DND-41 (cell line): ENCODE measurements at regions not wholly inside any gene's neighbourhood (a gene's known extent, or its start where the extent isn't known, plus 50 kb on each side); places are given as distances from the start of the nearest gene placed in this dataset.

Experiments
- ATAC-seq: fragments of 200-7000 bp; cut with Tn5 transposase; 3 replicates; pipeline ENCODE4 v1.9.1; 2021; ENCODE audit warnings: low read depth; ENCODE audit not compliant: insufficient read depth
- DNase-seq: peaks from one replicate; pipeline ENCODE4 v3.0.0-alpha.2; 2020
- H2AFZ ChIP-seq: 2 replicates; pipeline ENCODE4 v1.6.0; 2012; ENCODE audit warnings: low read depth, low read length
- H3K27ac ChIP-seq: 2 replicates; pipeline ENCODE4 v1.5.1; 2012; ENCODE audit warnings: low read length, inconsistent platforms
- H3K27me3 ChIP-seq: fragments of 200-600 bp; sonication (generic); 2 replicates; pipeline ENCODE4 v1.6.0; 2012; ENCODE audit warnings: low read length, mild to moderate bottlenecking, inconsistent platforms; ENCODE audit not compliant: insufficient read depth, poor library complexity
- H3K36me3 ChIP-seq: 2 replicates; pipeline ENCODE4 v1.5.1; 2012; ENCODE audit warnings: low read length, inconsistent platforms; ENCODE audit not compliant: insufficient read depth
- H3K4me1 ChIP-seq: 2 replicates; pipeline ENCODE4 v1.5.1; 2012; ENCODE audit warnings: mild to moderate bottlenecking, low read length; ENCODE audit not compliant: insufficient read depth
- H3K4me2 ChIP-seq: 2 replicates; pipeline ENCODE4 v1.6.0; 2012; ENCODE audit warnings: mild to moderate bottlenecking, moderate library complexity, low read length, inconsistent platforms; ENCODE audit not compliant: insufficient read depth
- H3K4me3 ChIP-seq, 2 experiments: fragments of 200-600 bp in 1 of 2; shearing (Covaris generic) in 1 of 2; 2 replicates each; pipeline ENCODE4 v1.5.1; 2012 to 2016; ENCODE audit warnings: inconsistent platforms in 2 of 2, low read length in 2 of 2, mild to moderate bottlenecking in 2 of 2, low read depth in 1 of 2, moderate library complexity in 1 of 2
- H3K79me2 ChIP-seq: 2 replicates; pipeline ENCODE4 v1.6.0; 2012; ENCODE audit warnings: low read length, inconsistent platforms; ENCODE audit not compliant: insufficient read depth
- H3K9ac ChIP-seq: 2 replicates; pipeline ENCODE4 v1.6.0; 2012; ENCODE audit warnings: low read depth, mild to moderate bottlenecking, inconsistent platforms, low read length, moderate library complexity
- H3K9me3 ChIP-seq: 2 replicates; pipeline ENCODE4 v1.5.1; 2012; ENCODE audit warnings: low read length, moderate library complexity, mild to moderate bottlenecking, inconsistent platforms; ENCODE audit not compliant: insufficient read depth, severe bottlenecking
- H4K20me1 ChIP-seq: 2 replicates; pipeline ENCODE4 v1.6.0; 2012; ENCODE audit warnings: low read length; ENCODE audit not compliant: insufficient read depth
- EZH2 ChIP-seq: IDR thresholded peaks from 3 replicates; pipeline ENCODE4 v1.6.1; 2012; ENCODE audit warnings: borderline replicate concordance, low read depth, mild to moderate bottlenecking, moderate library complexity, low read length, inconsistent platforms; ENCODE audit not compliant: severe bottlenecking
- TF ChIP-seq, protein P1 (sequence below): IDR thresholded peaks from 2 replicates; pipeline ENCODE4 v1.5.1; 2012; ENCODE audit warnings: borderline replicate concordance, low read length, moderate library complexity, mild to moderate bottlenecking; ENCODE audit not compliant: poor library complexity, severe bottlenecking; ENCODE audit errors: extremely low read depth

GRCh38 chr10:94213980-94214379 lies 148.8 kb downstream of the NOC3L start:
- no peaks in the 10 kb centered on the region for H4K20me1 ChIP-seq
- ATAC-seq, result no peak
- H3K27me3 ChIP-seq, result peaks cover 9% of the 10 kb centered on the region
- no peak overlapping the region for H3K9ac ChIP-seq
- no peaks in the 10 kb centered on the region for H3K79me2 ChIP-seq
- no peak overlapping the region for H2AFZ ChIP-seq
- H3K27ac ChIP-seq, result no peak overlapping the region
- no peak overlapping the region for H3K4me3 ChIP-seq
- TF ChIP-seq EZH2, result no peak
- DNase-seq, result no peak
- H3K4me1 ChIP-seq, result no peaks in the 10 kb centered on the region
- H3K4me2 ChIP-seq, result no peak overlapping the region
- no peaks in the 10 kb centered on the region for H3K36me3 ChIP-seq
- no peaks in the 10 kb centered on the region for H3K9me3 ChIP-seq

DNA sequence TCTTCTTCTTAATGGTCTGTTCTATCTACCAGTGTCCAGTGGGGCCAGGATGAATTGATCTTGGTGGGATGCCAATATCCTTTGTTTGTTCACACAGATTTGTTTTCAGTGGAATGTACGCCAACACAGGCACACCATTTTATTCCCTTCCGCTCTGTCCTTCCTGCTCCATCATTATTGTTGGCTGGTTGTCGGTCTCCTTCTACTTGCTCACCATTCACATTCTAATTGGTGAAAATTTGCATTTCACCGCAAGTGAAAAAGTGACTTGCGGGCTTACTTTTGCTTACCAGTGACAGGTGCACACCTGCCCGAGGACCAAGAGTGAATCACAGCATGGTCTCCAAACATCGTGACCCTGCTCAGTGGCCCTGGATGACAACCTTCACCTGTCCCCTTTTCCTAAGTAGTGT lies 148.3 kb downstream of the NOC3L start:
- H3K36me3 ChIP-seq, result no peaks in the 10 kb centered on the region
- no peaks in the 10 kb centered on the region for H3K4me1 ChIP-seq
- H3K27me3 ChIP-seq, result peaks cover 9% of the 10 kb centered on the region
- no peaks in the 10 kb centered on the region for H3K9me3 ChIP-seq
- no peak overlapping the region for H2AFZ ChIP-seq
- H4K20me1 ChIP-seq, result no peaks in the 10 kb centered on the region
- H3K79me2 ChIP-seq, result no peaks in the 10 kb centered on the region
- TF ChIP-seq, protein P1, sequence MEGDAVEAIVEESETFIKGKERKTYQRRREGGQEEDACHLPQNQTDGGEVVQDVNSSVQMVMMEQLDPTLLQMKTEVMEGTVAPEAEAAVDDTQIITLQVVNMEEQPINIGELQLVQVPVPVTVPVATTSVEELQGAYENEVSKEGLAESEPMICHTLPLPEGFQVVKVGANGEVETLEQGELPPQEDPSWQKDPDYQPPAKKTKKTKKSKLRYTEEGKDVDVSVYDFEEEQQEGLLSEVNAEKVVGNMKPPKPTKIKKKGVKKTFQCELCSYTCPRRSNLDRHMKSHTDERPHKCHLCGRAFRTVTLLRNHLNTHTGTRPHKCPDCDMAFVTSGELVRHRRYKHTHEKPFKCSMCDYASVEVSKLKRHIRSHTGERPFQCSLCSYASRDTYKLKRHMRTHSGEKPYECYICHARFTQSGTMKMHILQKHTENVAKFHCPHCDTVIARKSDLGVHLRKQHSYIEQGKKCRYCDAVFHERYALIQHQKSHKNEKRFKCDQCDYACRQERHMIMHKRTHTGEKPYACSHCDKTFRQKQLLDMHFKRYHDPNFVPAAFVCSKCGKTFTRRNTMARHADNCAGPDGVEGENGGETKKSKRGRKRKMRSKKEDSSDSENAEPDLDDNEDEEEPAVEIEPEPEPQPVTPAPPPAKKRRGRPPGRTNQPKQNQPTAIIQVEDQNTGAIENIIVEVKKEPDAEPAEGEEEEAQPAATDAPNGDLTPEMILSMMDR, result no peak
- no peak for TF ChIP-seq EZH2
- no peak overlapping the region for H3K4me2 ChIP-seq
- DNase-seq, result no peak
- no peak overlapping the region for H3K4me3 ChIP-seq
- no peak for ATAC-seq
- H3K27ac ChIP-seq, result no peak overlapping the region
- no peak overlapping the region for H3K9ac ChIP-seq

DNA sequence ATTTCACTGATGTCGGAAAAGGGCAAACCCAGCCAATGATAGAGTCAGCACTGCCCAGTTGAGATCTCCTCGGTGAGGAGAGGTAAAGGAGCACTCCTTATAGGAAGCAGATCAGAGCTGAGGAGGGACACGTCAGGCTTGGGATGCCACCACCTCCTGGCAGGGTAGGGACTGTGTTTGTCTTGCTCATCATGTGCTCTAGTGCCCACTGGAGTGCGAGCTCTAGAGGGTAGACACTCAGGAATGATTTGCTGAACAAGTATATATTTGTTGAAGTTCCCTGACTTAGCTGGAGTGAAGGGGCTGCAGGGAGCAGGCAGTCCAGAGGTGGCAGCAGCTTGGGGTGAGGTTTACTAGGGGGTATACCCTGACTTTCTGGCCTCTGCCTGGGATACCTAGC lies 146.5 kb downstream of the NOC3L start:
- no peak overlapping the region for H3K9ac ChIP-seq
- no peak overlapping the region for H3K4me2 ChIP-seq
- H3K4me3 ChIP-seq, result no peak overlapping the region
- H3K4me1 ChIP-seq, result no peaks in the 10 kb centered on the region
- ATAC-seq (no peak), DNase-seq (no peak)
- no peaks in the 10 kb centered on the region for H3K9me3 ChIP-seq
- H3K27me3 ChIP-seq, result peaks cover 9% of the 10 kb centered on the region
- H3K36me3 ChIP-seq, result no peaks in the 10 kb centered on the region
- H4K20me1 ChIP-seq, result no peaks in the 10 kb centered on the region
- H3K79me2 ChIP-seq, result no peaks in the 10 kb centered on the region
- no peak overlapping the region for H2AFZ ChIP-seq
- TF ChIP-seq, protein P1, result no peak
- TF ChIP-seq EZH2, result no peak
- H3K27ac ChIP-seq, result no peak overlapping the region

- DNase-seq (no peak), ATAC-seq (no peak)
- no peaks in the 10 kb centered on the region for H4K20me1 ChIP-seq
- no peak overlapping the region for H3K4me2 ChIP-seq
- no peaks in the 10 kb centered on the region for H3K9me3 ChIP-seq
- H2AFZ ChIP-seq, result no peak overlapping the region
- H3K9ac ChIP-seq, result no peak overlapping the region
- no peaks in the 10 kb centered on the region for H3K36me3 ChIP-seq
- H3K27ac ChIP-seq, result no peak overlapping the region
- no peak for TF ChIP-seq EZH2
- TF ChIP-seq, protein P1, result no peak
- no peaks in the 10 kb centered on the region for H3K79me2 ChIP-seq
- H3K4me1 ChIP-seq, result no peaks in the 10 kb centered on the region
- H3K4me3 ChIP-seq, result no peak overlapping the region
- peaks cover 9% of the 10 kb centered on the region for H3K27me3 ChIP-seq
Measured at GRCh38 chr10:94217411-94217810, 145.3 kb downstream of the NOC3L start.
